GM12864 (cell line): ENCODE measurements at regions not wholly inside any gene's neighbourhood (a gene's known extent, or its start where the extent isn't known, plus 50 kb on each side); places are given as distances from the start of the nearest gene placed in this dataset.
A peak's percentile ranks its signal among the peaks of the same experiment; 100 is the strongest.

ENCODE experiments used
- DNase-seq: peaks from one replicate; pipeline ENCODE4 v3.0.0-alpha.2; 2011; ENCODE audit warnings: low read depth
- H3K4me3 ChIP-seq: 2 replicates; pipeline ENCODE4 v1.5.1; 2011; ENCODE audit warnings: mild to moderate bottlenecking, low read depth, low read length, control low read depth
- TF ChIP-seq, protein P1 (sequence below): IDR thresholded peaks from 2 replicates; pipeline ENCODE4 v1.5.1; 2011; ENCODE audit warnings: low read depth, mild to moderate bottlenecking, moderate library complexity, low read length, control low read depth, inconsistent platforms; ENCODE audit errors: missing control alignments

GRCh38 chr2:241947401-241947800 is 77.9 kb downstream of the RTP5 start:
- TF ChIP-seq, protein P1, sequence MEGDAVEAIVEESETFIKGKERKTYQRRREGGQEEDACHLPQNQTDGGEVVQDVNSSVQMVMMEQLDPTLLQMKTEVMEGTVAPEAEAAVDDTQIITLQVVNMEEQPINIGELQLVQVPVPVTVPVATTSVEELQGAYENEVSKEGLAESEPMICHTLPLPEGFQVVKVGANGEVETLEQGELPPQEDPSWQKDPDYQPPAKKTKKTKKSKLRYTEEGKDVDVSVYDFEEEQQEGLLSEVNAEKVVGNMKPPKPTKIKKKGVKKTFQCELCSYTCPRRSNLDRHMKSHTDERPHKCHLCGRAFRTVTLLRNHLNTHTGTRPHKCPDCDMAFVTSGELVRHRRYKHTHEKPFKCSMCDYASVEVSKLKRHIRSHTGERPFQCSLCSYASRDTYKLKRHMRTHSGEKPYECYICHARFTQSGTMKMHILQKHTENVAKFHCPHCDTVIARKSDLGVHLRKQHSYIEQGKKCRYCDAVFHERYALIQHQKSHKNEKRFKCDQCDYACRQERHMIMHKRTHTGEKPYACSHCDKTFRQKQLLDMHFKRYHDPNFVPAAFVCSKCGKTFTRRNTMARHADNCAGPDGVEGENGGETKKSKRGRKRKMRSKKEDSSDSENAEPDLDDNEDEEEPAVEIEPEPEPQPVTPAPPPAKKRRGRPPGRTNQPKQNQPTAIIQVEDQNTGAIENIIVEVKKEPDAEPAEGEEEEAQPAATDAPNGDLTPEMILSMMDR, result no peak
- no peak for DNase-seq

GRCh38 chr2:241947876-241948275 is 78.3 kb downstream of the RTP5 start:
- no peak for DNase-seq
- TF ChIP-seq, protein P1, result no peak
- H3K4me3 ChIP-seq, result no peak overlapping the region

More at GRCh38 chr2:241947401-241947800, 77.9 kb downstream of the RTP5 start:
- H3K4me3 ChIP-seq, result no peak overlapping the region

GRCh38 chr2:241948299-241948897 is 78.9 kb downstream of the RTP5 start:
- TF ChIP-seq, protein P1, result no peak
- no peak overlapping the region for H3K4me3 ChIP-seq
- DNase-seq, result no peak

DNA sequence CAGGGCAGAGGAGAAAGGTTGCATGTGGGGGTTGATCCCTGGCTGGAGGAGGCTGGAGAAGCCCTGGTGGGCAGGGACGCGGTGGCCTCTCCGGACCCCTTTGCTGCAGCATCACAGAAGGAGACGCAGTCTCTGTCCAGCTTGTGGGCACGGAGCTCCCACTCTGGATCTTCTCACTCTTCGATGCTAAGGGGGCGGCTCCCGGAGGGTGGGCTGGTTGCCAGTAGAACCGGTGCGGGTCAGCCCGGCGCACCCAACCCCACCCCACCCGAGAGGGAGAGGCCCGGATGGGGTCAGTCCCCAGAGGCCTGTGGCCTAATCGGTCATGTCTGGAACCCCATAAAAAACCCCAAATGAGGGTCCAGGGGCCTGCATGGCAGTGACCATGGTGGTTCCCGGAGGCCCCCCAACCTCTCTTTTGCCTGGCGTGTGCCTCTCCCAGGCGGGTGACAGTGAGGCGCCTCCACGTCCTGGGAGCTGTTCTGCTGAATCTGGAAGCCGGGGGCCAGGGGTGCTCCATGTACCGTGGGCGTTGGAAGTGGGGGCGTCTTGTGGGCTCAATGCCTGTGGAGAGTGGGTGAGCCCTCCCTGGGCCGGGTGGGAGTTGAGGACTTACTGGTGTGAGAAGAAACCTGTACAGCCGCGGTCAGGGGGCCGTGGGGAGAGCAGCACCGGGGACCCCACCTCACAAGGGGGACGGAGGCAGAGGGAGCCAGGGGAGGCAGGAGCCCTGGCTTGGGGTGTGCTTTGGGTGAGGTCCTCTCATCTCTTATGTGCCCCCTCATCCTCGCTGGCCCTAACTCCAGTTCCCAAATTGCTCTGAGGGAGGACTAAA is 79.6 kb downstream of the RTP5 start:
- DNase-seq, result no peak
- TF ChIP-seq, protein P1, result no peak
- H3K4me3 ChIP-seq, result no peak overlapping the region

GRCh38 chr2:241949736-241950412 is 80.3 kb downstream of the RTP5 start:
- DNase-seq, result no peak
- TF ChIP-seq, protein P1, result no peak
- no peak overlapping the region for H3K4me3 ChIP-seq

DNA sequence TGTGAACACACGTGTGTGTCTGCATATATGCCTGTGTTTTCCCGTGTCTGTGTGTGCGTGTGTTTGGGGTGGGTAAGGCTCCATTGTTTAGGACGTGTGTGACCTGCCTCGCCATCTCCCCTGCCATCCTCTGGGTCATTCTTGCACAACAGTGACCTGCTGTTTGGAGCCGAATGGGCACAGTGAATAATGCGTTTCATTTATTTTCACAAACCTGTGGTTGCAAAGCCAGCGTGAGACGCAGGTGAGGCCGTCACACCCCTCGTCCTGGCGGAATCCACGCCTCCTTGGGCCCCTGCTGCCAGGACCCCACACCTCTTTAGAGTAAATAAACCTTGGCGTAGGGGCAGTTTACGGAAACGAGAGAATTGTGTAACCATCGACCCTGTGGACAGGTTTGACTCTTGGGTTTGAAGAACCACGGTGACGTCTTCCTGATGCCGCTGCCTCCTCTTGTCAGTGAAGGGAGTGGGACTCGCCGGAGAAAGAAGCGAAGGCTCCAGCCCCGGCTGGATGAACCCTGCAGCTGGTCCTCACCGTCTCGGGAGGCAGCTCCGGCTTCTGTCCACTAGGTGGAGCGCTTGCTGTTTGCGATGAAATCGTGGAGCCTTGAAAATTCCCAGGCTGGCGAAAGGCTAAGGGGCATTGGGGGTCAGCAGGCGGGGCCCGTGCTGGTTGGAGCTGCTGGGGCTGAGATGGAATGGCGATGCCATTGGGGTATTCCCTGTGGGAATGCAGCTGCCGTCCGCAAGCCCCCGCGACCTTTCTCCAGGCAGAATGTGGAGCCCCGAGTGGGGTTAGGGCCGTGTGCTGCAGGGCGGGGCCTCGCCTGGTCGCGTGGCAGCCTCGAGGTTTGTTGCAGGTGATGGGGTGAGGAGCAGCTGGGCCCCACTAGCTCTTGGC is 81.1 kb downstream of the RTP5 start:
- TF ChIP-seq, protein P1, result peak; percentile 91
- H3K4me3 ChIP-seq, result no peak overlapping the region
- DNase-seq, result no peak
